ENCODE measurements at regions not wholly inside any gene's neighbourhood (a gene's known extent, or its start where the extent isn't known, plus 50 kb on each side); places are given as distances from the start of the nearest gene placed in this dataset.

- TF ChIP-seq CTCF (IDR thresholded peaks at IDR 0.05; ENCODE audit: insufficient read depth, low read depth, low read length, missing control alignments): no peak
- H3K4me3 ChIP-seq (ENCODE audit: low read depth, low read length): no peak overlapping the region
- no peak for DNase-seq (ENCODE audit: low read depth)
These were observed 135.3 kb upstream of the GAP43 start for GRCh38 chr3:115487968-115488367.

- no peak overlapping the region for H3K4me3 ChIP-seq (ENCODE audit: low read depth, low read length)
- DNase-seq (ENCODE audit: low read depth): no peak
- no peak for TF ChIP-seq CTCF (IDR thresholded peaks at IDR 0.05; ENCODE audit: insufficient read depth, low read depth, low read length, missing control alignments)
These were observed 134.9 kb upstream of the GAP43 start for GRCh38 chr3:115488409-115488808.

GRCh38 chr3:115494826-115495225, 128.5 kb upstream of the GAP43 start:
- TF ChIP-seq CTCF (IDR thresholded peaks at IDR 0.05; ENCODE audit: insufficient read depth, low read depth, low read length, missing control alignments): no peak
- DNase-seq (ENCODE audit: low read depth): no peak
- H3K4me3 ChIP-seq (ENCODE audit: low read depth, low read length): no peak overlapping the region

- DNase-seq (ENCODE audit: low read depth): no peak
- TF ChIP-seq CTCF (IDR thresholded peaks at IDR 0.05; ENCODE audit: insufficient read depth, low read depth, low read length, missing control alignments): no peak
- no peak overlapping the region for H3K4me3 ChIP-seq (ENCODE audit: low read depth, low read length)
These were observed 124.9 kb upstream of the GAP43 start for GRCh38 chr3:115498421-115498820.

GRCh38 chr3:115498898-115499297, 124.4 kb upstream of the GAP43 start:
- TF ChIP-seq CTCF (IDR thresholded peaks at IDR 0.05; ENCODE audit: insufficient read depth, low read depth, low read length, missing control alignments): no peak
- DNase-seq (ENCODE audit: low read depth): no peak
- no peak overlapping the region for H3K4me3 ChIP-seq (ENCODE audit: low read depth, low read length)

- TF ChIP-seq CTCF (IDR thresholded peaks at IDR 0.05; ENCODE audit: insufficient read depth, low read depth, low read length, missing control alignments): no peak
These were observed 123.6 kb upstream of the GAP43 start for GRCh38 chr3:115499666-115500065.

GRCh38 chr3:115500795-115501194, 122.5 kb upstream of the GAP43 start:
- TF ChIP-seq CTCF (IDR thresholded peaks at IDR 0.05; ENCODE audit: insufficient read depth, low read depth, low read length, missing control alignments): no peak
- no peak for DNase-seq (ENCODE audit: low read depth)
- no peak overlapping the region for H3K4me3 ChIP-seq (ENCODE audit: low read depth, low read length)

More at GRCh38 chr3:115499666-115500065, 123.6 kb upstream of the GAP43 start:
- no peak overlapping the region for H3K4me3 ChIP-seq (ENCODE audit: low read depth, low read length)
- no peak for DNase-seq (ENCODE audit: low read depth)

All from GM12865 (cell line).